Activated naive CD4-positive, alpha-beta T cell treated with anti-CD3 and anti-CD28 coated beads, Interleukin-2, amount 50 U/mL, for 72 hours (primary cell): ENCODE measurements at regions not wholly inside any gene's neighbourhood (a gene's known extent, or its start where the extent isn't known, plus 50 kb on each side); places are given as distances from the start of the nearest gene placed in this dataset.
A peak's percentile ranks its signal among the peaks of the same experiment; 100 is the strongest.

ENCODE experiments used
- ATAC-seq, 2 donors: fragments of 150-1000 bp; cut with Tn5 transposase; 2 replicates each; pipeline ENCODE4 v1.10.0; 2021; ENCODE audit warnings: mild to moderate bottlenecking in 2 of 2, moderate library complexity in 2 of 2
- DNase-seq, 2 donors: peaks; one replicate each; pipeline ENCODE4 v3.0.0; 2021 to 2022; ENCODE audit warnings: low spot score in 2 of 2
- H3K27ac Mint-ChIP-seq, 2 donors: one replicate each; pipeline ENCODE4 v1.8.0; 2022; ENCODE audit warnings: mild to moderate bottlenecking in 2 of 2, mixed read lengths in 2 of 2
- H3K36me3 Mint-ChIP-seq, 2 donors: one replicate each; pipeline ENCODE4 v1.8.0; 2022; ENCODE audit warnings: mixed read lengths in 2 of 2
- H3K9me3 Mint-ChIP-seq, 2 donors: one replicate each; pipeline ENCODE4 v1.8.0; 2022; ENCODE audit warnings: mixed read lengths in 2 of 2

DNA sequence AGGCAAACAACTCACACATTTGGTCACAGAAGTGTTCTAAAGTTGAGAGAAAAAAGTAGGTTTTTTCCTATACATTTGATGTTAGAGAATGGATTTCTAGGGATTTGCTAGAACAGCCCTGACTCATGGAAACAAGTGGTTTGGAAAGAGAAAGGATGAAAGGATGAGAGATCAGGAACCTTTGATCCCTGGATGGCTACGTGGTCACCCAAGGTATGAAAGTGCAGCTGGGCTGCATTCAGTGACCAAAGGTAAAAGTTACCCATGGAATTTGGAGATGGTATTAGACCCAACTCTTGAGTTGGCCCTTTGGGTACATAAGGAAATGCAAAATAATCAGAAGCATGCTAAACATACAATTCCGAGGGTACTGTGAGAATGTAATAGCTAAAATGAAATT, 61.3 kb upstream of the SPIN1 start:
- no peak for ATAC-seq
- Mint-ChIP-seq H3K36me3 (peaks cover 4 to 7% of the 10 kb centered on the region in 2 donors), H3K9me3 (peaks cover 0 to 9% of the 10 kb centered on the region in 2 donors)

DNA sequence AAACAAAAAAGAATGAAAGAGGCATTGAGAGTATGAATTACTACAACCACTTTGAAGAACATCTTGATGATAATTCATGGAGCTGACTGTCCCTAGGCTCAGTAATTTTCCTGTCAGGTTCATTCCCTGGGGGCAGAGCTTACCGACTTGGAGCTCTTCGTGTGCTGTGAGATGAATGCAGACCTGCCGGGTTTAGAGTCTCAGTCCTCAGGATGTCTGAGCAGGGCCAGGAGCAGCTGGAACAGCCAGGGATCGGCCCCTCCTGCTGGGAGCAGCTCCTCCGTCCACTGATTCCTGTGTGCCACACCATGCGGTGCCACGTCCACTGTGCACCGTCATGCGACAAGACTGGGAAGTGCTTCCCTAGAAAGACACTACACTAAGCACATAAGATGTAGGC, 62.2 kb upstream of the SPIN1 start:
- H3K36me3 Mint-ChIP-seq, result peaks cover 4 to 7% of the 10 kb centered on the region in 2 donors
- peaks cover 0 to 9% of the 10 kb centered on the region in 2 donors for H3K9me3 Mint-ChIP-seq
- no peak overlapping the region for H3K27ac Mint-ChIP-seq
- DNase-seq (no peak), ATAC-seq (no peak)

More for the DNA sequence above, 61.3 kb upstream of the SPIN1 start:
- no peak overlapping the region for H3K27ac Mint-ChIP-seq
- no peak for DNase-seq

DNA sequence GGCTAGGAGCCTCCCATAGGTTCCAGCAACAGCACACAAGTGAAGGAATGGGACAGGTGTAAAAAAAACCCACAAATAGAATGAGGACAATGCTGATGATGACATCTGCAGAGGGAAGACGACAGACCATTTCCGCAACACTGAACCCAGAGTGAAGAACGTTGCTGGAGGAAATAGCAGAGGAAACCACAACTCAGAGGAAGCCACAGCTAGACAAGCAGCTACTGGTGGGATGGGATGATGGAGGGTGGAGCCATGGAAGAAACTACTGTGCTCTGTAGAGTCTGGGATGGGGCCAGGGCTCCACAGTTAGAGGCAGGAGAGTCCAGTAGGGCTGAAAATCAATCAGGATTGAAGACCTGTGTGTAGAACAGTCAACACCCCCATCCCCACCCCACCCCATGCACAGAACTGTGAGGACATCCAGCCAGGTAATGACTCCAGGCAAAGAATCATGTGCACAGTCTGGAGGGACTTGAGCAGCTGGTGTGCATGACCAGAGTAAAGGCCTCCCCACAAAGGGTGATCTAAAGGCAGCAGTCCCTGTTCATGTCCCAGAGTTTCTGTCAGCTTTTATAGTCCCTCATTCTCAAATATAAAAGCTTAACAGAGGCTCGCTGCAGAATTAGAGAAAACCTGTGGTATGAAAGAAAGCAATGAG, 65.2 kb upstream of the SPIN1 start:
- DNase-seq, result peak in 1 of 2 donors; percentile 21
- peak; percentile 88 to 96 for ATAC-seq
- Mint-ChIP-seq H3K36me3 (peaks cover 4 to 7% of the 10 kb centered on the region in 2 donors), H3K27ac (peak overlapping the region; percentile 81 to 87), H3K9me3 (peaks cover 0 to 4% of the 10 kb centered on the region in 2 donors)

DNA sequence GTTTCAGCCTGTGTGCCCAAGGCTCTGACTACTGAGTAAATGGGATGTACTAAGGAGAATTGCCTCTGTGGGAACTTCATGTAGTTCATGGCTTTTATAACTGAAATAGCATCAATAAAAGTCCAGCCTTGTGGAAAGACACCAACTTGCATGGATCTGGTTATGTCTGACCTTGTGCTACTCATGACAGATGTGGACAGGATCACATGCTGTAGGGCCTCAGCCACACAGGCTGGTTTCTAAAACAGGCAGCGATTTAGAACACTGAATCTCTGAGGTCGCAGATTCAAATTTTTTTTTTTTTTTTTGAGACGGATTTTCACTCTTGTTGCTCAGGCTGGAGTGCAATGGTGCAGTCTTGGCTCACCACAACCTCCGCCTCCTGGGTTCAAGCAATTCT, 66.5 kb upstream of the SPIN1 start:
- H3K36me3 Mint-ChIP-seq, result peaks cover 1 to 7% of the 10 kb centered on the region in 2 donors
- H3K9me3 Mint-ChIP-seq, result peaks cover 0 to 4% of the 10 kb centered on the region in 2 donors
- DNase-seq (no peak), ATAC-seq (no peak)
- H3K27ac Mint-ChIP-seq, result no peak overlapping the region

DNA sequence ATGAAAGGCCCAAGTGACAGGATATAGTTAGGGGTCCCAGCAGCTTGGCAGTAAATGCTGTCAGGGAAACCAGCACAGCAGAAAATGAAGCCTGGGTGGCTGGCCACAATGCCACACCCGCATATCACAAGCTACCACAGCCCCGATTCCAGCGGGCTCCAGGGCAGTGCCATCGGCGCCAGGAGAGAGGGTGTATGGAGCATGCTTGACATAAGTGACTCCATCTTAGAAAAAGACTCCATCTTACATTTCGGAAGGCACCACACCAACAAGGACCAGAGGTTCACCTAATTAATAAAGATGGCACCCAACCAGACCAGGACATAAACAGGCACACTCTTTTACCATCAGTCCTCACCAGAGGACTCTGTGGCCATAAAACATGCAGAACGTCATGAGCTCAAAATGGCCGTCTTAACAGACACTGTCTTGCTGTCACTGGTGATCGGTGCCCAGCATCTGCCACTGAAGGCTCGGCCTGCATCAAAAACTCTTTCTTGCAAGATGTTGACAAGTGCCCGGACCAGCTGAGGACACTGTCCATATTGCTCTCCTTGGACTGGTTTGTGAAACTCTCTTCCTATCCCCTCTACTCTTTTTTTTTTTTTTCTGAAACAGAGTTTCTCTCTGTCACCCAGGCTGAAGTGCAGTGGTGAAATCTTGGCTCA, 67.4 kb upstream of the SPIN1 start:
- DNase-seq, result no peak
- Mint-ChIP-seq H3K36me3 (peaks cover 0 to 7% of the 10 kb centered on the region in 2 donors), H3K27ac (no peak overlapping the region), H3K9me3 (peaks cover 0 to 4% of the 10 kb centered on the region in 2 donors)
- no peak for ATAC-seq

DNA sequence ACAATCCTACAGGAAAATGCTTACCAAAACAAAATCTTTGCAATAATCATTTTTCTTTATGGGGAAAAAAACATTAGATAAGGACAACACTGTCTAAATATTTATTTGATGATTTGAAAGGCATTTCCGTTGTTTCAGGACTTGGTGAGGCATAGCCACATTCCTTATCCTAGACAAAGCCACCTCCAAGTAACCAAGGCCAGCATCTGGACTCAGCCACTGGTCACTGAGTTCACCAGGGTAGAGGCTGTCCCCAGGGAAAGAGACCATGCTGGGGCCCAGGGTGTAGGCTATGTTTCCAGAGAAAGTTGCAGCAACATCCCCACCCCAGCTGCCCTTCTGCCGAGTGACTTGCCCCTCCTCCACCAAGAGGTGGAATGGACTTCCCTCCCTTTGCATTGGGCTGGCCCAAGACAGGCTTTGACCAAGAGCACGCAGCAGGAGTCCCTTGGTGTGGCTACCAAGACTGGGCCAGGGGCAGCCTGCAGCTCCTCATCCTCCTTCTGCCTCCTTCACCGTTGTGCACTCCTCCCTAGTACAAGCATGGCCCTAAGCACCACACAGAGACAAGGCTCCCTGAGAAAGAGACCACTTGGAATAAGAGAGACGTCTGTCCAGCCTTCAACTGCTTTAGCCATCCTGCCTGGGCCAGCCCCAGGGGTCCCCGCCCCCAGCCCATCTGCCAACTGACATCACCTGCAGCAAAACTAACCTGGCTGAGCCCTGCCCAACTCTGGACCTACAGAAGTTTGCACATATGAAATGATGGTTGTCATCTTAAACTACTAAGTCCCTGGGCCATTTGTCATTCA, 68.1 kb upstream of the SPIN1 start:
- Mint-ChIP-seq H3K9me3 (peaks cover 0 to 4% of the 10 kb centered on the region in 2 donors), H3K36me3 (peaks cover 0 to 7% of the 10 kb centered on the region in 2 donors), H3K27ac (no peak overlapping the region)
- DNase-seq, result no peak
- no peak for ATAC-seq

DNA sequence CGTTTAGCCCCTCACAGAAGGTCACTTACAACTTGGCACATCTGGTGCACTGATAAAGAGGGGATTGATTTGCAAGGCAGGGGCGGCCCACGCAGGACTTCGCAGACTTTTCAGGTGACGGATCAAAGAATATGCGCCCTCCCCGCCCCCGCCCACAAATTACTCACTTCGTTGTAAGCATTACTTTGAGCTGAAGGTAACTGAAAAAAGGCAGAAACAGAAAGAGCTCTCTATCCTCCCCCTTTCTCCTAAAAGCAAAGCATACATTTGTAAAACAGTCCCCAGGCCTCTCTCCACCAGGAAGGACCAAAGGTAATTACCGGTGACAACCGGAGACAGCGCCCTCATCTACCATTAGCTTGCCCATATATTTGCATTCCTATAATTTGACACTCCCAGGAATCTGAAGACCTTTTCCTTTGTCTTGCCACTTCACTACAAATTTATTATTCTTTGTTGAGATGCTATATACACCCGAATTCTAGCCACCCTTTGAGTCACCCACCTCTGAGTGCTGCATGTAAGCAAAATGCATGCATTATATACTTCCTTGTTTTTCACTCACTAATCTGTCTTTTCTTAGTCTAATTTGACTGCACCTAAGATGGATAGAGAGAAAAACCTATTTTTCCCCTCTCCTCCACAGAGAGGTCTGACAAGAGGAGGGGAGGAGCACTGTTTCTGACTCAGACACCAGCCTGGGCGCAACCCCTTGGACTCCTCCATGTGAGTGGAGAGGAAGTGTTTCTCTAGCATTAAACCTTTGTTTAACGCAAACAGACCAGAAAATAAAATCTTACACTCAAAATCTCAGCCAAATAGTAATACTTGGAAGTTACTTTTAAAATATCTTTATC, 74.7 kb upstream of the SPIN1 start:
- peak in 1 of 2 donors; percentile 24 for DNase-seq
- Mint-ChIP-seq H3K9me3 (no peaks in the 10 kb centered on the region), H3K27ac (peak overlapping the region; percentile 70 to 88), H3K36me3 (no peaks in the 10 kb centered on the region)
- ATAC-seq, result peak; percentile 62 to 71

DNA sequence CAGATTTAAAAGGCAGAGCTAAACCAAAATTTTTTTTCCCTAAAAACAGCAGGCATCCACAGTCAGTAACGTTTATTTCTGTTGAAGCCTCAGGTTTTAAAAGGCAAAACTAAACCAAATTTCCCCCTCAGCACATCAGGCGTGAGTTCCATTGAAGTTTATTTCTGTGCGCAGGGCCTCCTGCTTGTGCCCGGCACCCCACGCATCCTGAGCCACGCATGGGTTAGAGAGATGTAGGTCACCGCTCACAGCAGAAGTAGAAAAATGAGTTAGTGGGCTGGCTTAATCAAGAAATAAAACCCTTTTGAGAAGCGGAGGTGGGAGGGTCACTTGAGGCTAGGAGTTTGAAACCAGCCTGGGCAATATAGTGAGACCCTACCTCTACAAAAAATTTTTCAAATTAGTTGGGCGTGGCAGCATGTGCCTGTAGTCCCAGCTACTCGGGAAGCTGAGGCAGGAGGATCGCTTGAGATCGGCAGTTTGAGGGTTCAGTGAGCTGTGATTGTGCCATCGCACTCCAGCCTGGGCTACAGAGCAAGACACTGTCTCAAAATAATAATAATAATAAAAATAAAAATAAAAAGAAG, 75.6 kb upstream of the SPIN1 start:
- ATAC-seq (peak; percentile 36 to 40), DNase-seq (no peak)
- Mint-ChIP-seq H3K9me3 (no peaks in the 10 kb centered on the region), H3K27ac (peak overlapping the region; percentile 1 to 80), H3K36me3 (no peaks in the 10 kb centered on the region)

DNA sequence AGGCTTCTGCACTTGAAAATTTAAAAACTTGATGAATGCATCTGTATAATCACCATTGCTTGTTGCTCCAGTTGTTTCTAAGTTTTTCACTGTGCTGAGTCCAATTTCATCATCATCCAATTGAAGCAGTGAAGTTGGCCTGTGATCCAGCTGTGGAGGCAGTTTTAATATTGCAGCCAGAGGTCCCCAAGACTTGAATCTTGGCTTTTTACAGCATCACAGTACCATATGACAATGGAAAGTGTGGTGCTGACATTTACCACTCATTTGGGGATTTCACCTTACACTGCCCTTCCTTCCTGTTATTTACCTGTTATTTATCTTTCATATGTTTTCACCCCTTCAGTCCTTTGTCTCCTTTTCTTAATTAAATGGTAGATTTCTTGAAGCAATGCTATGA, 76.2 kb upstream of the SPIN1 start:
- DNase-seq, result no peak
- Mint-ChIP-seq H3K27ac (peak overlapping the region; percentile 16 to 80), H3K36me3 (no peaks in the 10 kb centered on the region), H3K9me3 (no peaks in the 10 kb centered on the region)
- peak; percentile 77 to 80 for ATAC-seq

DNA sequence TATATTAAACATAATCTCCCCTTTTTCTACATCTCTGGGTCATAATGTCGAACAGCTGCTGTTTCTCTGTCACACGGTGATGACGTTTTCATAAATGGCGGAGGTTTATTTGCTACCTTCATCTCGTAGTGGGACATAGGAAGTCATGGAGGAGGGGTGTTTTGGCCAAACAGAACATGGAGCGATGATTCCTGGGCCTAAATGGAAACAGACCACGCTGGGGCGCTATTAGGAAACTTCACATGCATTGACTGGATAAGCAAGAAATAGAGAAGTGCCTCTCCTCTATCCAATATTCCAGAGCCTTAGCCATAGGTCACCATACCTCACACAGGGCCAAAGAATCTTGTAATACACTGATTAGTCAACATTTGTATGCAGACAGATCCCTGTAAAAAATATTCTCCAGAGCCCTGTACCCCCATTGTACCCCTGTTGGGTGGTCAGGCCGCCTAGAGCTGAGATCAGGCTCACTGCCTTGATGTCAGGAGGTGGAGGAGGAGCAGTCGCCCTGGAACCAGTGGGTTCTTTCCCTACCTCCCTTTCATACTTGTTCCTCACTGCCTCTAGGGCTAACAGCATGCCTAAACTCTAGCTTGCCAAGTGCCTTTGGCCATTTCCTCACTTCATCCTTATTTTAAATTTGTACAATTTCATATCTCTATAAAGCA, 77.8 kb upstream of the SPIN1 start:
- no peak overlapping the region for H3K27ac Mint-ChIP-seq
- ATAC-seq (no peak), DNase-seq (no peak)
- H3K9me3 Mint-ChIP-seq, result no peaks in the 10 kb centered on the region
- no peaks in the 10 kb centered on the region for H3K36me3 Mint-ChIP-seq

DNA sequence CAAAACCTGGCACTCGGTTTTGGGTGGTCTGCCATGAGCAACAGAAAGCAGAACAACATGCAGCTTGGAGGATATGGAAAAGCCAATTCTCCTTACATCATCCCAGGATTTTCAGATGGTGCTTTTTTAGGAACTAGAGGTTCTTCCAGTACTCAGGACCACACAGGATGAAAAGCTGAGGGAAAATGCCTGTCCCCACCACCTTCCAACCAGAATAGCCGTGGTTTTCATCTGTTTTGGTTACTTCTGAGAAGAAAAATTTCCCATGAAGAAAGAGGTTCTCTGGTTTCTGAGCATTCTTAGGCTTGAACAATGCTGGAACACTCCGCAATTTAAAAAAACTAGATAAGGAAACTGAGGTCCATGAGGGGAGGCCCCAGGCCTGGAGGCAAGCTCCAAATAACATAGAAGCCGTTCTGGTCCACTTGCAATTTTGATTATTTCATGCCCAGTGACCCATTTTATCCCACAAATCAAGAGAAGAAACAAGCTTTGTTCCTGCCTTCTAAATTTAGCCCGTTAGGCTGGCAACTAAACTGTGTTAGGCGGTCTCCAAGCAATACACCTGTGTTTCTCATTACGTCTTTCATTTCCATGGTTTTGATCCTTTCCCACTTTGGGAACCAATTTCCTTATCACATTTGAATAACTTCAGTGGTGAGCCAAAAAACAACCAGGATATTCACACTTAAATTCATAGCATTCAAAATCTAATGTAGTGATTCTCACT, 79.2 kb upstream of the SPIN1 start:
- H3K36me3 Mint-ChIP-seq, result no peaks in the 10 kb centered on the region
- ATAC-seq, result no peak
- no peak overlapping the region for H3K27ac Mint-ChIP-seq
- DNase-seq, result no peak
- no peaks in the 10 kb centered on the region for H3K9me3 Mint-ChIP-seq

DNA sequence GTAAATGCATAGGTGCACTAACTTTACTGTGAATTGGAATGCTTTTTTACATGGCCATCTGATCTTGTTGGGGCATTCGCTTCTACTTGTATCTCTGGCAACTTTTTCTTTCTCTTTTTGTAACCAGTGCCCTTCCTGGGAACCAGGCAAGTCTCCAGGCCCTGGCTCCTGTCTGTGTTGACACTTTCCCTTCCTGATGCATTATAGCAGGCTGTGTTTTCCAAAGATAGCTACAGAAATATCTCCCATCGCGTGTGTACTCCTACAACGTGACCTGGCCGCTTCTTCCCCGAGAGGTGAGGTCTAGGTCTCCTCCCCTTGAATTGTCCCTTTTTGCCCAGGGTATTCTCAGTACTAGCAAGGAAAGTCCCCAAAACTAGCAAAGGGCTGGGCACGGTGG, 81.1 kb upstream of the SPIN1 start:
- Mint-ChIP-seq H3K9me3 (peaks cover 0 to 5% of the 10 kb centered on the region in 2 donors), H3K36me3 (peaks cover 0 to 4% of the 10 kb centered on the region in 2 donors), H3K27ac (no peak overlapping the region)
- ATAC-seq, result no peak
- DNase-seq, result no peak

DNA sequence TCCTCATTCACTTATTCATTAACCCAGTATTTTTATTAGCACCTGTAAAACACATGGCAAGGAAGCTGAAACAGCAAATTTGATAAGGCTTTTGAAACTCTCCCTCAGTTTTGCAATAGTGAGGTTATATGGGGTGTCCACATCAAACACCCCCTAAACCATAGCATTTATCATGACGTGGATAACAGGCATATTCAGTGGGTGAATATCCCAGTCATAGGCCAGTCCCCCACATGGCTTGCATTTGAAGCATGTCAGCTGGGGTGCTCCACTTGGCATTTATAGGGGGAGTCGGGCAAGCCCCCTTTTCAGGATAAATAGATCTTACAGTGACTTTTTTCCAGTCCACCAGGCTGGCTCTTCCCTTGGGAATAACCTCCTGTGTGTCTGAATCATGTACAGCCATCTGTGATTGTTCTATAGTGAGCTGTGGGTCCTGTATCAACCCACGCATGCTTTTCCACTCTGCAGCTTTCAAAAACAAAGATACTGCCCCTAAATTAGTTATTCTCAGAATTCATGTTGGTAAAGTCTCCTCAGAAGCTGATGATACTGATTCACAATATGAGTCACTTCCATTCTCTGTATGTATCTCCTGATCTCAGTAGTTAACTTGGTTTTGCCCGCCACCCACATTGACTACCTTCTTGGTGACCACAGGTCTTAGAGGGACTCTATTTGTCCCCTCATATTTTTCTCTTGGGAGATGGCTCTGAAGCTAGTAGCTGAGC, 84.4 kb upstream of the SPIN1 start:
- H3K27ac Mint-ChIP-seq, result peak overlapping the region in 1 of 2 donors; percentile 75

DNA sequence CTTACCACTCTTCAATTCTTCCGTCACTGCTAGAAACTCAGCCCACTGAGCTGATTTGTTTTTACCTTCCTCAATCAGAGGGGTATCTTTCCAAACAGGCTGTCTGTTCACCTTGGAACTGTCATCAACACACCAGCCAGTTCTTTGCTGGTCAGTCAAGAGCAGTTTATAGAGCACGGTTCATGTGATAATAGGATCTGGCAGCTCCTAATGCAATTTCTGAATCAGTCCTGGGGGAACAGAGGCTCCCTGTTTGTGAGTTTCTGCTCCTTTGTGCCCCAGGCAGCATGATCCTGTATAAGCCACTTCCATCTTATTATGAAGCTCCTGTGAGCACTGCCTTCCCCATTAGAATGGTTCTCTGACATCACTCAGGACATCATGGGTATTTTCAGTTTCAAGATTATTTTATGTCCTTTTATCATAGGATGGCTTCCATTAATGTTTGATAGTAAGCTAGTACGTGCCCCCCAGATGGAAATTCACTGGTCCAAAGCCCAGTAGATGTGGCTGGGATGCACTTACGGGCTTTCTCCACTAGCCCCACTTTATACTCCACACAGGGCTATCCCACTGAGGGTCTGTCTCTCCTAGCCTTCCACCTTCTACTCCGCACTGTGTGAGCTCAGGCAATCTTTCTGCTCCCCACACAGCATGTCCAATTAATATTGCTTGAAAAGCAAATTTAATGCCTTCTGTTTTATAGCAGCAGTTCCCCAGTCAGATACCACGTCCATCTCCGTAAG, 85.5 kb upstream of the SPIN1 start:
- no peak for ATAC-seq
- Mint-ChIP-seq H3K36me3 (peaks cover 9% of the 10 kb centered on the region in 2 donors), H3K27ac (peak overlapping the region in 1 of 2 donors; percentile 75), H3K9me3 (peaks cover 0 to 11% of the 10 kb centered on the region in 2 donors)
- DNase-seq, result no peak

More for the DNA sequence above, 84.4 kb upstream of the SPIN1 start:
- Mint-ChIP-seq H3K9me3 (peaks cover 0 to 11% of the 10 kb centered on the region in 2 donors), H3K36me3 (peaks cover 3 to 9% of the 10 kb centered on the region in 2 donors)
- ATAC-seq (peak; percentile 96 to 97), DNase-seq (peak; percentile 45 to 63)
